Endothelial cell of umbilical vein (primary cell): ENCODE measurements at regions not wholly inside any gene's neighbourhood (a gene's known extent, or its start where the extent isn't known, plus 50 kb on each side); places are given as distances from the start of the nearest gene placed in this dataset.

ENCODE experiments used
- CTCF ChIP-seq, 2 donors: IDR thresholded peaks; 1 replicate in 1 of 2; 2 replicates in 1 of 2; pipeline ENCODE4 v1.5.1; 2011; ENCODE audit warnings: low read length in 2 of 2, mild to moderate bottlenecking in 2 of 2, moderate library complexity in 2 of 2, control low read depth in 1 of 2, inconsistent platforms in 1 of 2, low read depth in 1 of 2; ENCODE audit not compliant: insufficient read depth in 1 of 2; ENCODE audit errors: extremely low read depth in 1 of 2
- POLR2A ChIP-seq: IDR thresholded peaks from 2 replicates; pipeline ENCODE4 v1.6.1; 2012; ENCODE audit warnings: low read depth, mild to moderate bottlenecking, control low read depth, low read length
- POLR2AphosphoS5 ChIP-seq: IDR thresholded peaks from 2 replicates; pipeline ENCODE4 v1.6.1; 2012; ENCODE audit warnings: low read depth, mild to moderate bottlenecking, control low read depth, low read length, moderate library complexity; ENCODE audit not compliant: insufficient read depth

- TF ChIP-seq CTCF (IDR thresholded peaks at IDR 0.05; ENCODE audit: extremely low read depth in 1 of 2, insufficient read depth in 1 of 2, low read depth in 1 of 2, low read length in 2 of 2) (no peak), POLR2A (no peak), POLR2AphosphoS5 (no peak)
Observed at GRCh38 chr4:132382243-132382642, 766.9 kb upstream of the PCDH10 start.
